ENCODE measurements at regions not wholly inside any gene's neighbourhood (a gene's known extent, or its start where the extent isn't known, plus 50 kb on each side); places are given as distances from the start of the nearest gene placed in this dataset.
A peak's percentile ranks its signal among the peaks of the same experiment; 100 is the strongest.
"Not testable (repeated sequence)": the region's sequence is repeated elsewhere in the genome, so short reads cannot be mapped to it uniquely, and the experiment has no call there.

GRCh38 chr7:119065966-119066365 lies 841.5 kb downstream of the ANKRD7 start:
- DNase-seq (ENCODE audit: low spot score) (no peak), FAIRE-seq (no peak)

- FAIRE-seq, result no peak
- no peak for DNase-seq (ENCODE audit: low spot score)
Observed at GRCh38 chr7:119086026-119086425, 861.5 kb downstream of the ANKRD7 start.

DNA sequence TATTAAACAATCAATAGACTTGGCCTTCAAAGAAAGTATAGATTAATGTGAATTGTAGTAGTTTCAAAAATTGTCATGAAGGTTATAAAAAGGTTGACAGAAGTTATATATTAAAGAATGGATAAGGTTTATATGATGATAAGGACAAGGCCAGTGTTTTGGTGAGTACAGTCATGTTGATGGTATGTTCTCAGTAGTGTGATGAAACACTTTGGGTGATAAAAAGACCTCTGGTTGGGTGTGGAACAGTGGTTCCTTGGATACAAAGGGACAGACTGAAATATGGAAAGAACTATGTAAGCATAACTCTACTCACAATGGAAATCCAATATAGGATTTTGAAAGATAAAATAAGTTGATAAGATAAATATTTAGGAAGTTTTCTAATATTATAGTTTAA lies 866.3 kb downstream of the ANKRD7 start:
- no peak for DNase-seq (ENCODE audit: low spot score)
- no peak for FAIRE-seq

DNA sequence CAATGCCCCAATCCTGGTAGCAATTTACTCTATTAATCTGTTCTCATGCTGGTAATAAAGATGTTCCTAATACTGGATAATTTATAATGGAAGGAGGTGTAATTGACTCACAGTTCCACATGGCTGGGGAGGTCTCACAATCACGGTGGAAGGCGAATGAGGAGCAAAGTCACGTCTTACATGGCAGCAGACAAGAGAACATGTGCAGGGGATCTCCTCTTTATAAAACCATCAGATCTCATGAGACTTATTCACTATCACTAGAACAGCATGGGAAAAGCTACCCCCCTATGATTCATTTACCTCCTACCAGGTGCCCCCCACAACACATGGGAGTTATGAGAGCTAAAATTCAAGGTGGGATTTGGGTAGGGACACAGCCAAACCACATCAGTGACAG lies 872.2 kb downstream of the ANKRD7 start:
- DNase-seq (ENCODE audit: low spot score) (no peak), FAIRE-seq (no peak)

DNA sequence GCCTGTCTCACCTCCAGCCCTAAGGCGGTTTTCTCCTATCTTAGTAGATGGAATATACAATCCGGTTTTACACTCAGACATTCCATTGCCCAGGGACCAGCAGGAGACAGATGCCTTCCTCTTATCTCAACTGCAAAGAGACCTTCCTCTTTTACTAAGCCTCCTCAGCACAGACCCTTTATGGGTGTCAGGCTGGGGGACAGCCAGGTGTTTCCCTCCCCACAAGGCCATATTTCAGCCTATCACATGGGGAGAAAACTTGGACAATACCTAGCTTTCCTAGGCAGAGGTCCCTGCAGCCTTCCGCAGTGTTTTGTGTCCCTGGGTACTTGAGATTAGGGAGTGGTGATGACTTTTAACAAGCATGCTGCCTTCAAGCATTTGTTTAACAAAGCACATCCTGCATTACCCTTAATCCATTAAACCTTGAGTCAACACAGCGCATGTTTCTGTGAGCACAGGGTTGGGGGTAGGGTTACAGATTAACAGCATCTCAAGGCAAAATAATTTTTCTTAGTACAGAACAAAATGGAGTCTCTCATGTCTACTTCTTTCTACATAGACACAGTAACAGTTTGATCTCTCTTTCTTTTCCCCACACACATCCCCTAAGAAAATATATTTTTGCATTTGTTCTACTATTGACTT lies 876.2 kb downstream of the ANKRD7 start:
- FAIRE-seq; DNase-seq (ENCODE audit: low spot score): not testable (repeated sequence)

- FAIRE-seq (no peak), DNase-seq (ENCODE audit: low spot score) (no peak)
Observed at GRCh38 chr7:119102291-119102690, 877.8 kb downstream of the ANKRD7 start.

DNA sequence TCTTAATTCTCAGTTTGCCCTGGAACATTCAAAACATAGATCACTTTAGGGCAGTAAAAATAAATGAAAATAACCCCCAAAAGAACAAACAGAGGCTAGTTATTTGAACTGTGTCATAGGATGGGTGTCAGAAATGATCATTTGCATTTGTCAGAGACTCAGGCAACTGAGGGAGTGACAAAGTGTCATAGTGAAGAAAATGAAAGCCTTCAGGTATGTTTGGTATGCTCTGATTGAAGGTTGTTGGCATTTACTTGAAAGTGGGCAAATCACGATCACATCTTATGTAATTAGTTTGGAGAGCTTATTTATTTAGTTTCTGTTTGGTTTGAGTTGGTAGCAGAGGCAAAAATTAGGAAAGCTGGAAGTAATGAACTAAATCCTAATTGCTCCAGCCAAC lies 880.9 kb downstream of the ANKRD7 start:
- DNase-seq (ENCODE audit: low spot score) (no peak), FAIRE-seq (no peak)

GRCh38 chr7:119123326-119123725 lies 898.8 kb downstream of the ANKRD7 start:
- DNase-seq (ENCODE audit: low spot score), result no peak
- FAIRE-seq, result no peak

GRCh38 chr7:119127706-119128105 lies 903.2 kb downstream of the ANKRD7 start:
- DNase-seq (ENCODE audit: low spot score), result no peak
- FAIRE-seq, result no peak

GRCh38 chr7:119132436-119132835 lies 907.9 kb downstream of the ANKRD7 start:
- no peak for DNase-seq (ENCODE audit: low spot score)
- FAIRE-seq, result no peak

DNA sequence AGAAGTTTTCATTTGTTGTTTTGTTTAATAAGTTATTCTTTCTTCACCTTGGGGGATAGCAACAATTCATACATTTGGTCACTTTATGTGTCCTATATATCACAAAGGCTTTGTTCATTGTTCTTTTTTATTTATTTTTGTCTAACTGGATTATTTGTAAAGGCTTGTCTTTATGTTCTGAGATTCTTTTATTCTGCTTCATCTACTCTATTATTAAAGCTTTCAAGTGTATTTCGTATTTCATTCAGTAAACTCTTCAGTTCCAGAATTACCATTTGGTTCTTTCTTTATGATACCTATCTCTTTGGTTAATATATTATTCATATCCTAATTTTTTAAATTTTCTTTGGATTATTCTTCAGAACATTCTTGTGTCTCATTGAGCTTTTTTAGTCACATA lies 942.9 kb downstream of the ANKRD7 start:
- FAIRE-seq, result no peak
- no peak for DNase-seq (ENCODE audit: low spot score)

- no peak for DNase-seq (ENCODE audit: low spot score)
- no peak for FAIRE-seq
Observed at GRCh38 chr7:119172043-119172442, 947.5 kb downstream of the ANKRD7 start.

- FAIRE-seq, result no peak
- DNase-seq (ENCODE audit: low spot score), result peak; percentile 14
Observed at GRCh38 chr7:119175911-119176627, 951.6 kb downstream of the ANKRD7 start.

DNA sequence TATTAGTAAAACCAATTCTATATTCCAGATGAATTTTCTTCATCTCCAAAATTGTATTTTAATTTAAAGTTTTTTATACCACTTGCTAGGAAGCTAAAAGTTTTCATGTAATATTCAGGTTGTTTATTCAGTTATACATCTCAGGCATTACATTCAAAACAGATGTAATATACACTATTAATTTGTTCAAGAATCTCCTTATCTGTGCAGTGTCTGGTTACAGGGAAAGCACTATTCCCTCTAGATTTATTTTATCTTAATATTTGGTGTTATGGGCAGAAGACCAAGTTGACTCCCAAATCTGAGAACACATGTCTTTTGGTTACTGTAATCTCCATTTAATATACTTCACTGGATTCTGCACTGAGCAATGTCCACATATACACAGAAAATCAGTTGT lies 953.4 kb downstream of the ANKRD7 start:
- FAIRE-seq, result no peak

DNA sequence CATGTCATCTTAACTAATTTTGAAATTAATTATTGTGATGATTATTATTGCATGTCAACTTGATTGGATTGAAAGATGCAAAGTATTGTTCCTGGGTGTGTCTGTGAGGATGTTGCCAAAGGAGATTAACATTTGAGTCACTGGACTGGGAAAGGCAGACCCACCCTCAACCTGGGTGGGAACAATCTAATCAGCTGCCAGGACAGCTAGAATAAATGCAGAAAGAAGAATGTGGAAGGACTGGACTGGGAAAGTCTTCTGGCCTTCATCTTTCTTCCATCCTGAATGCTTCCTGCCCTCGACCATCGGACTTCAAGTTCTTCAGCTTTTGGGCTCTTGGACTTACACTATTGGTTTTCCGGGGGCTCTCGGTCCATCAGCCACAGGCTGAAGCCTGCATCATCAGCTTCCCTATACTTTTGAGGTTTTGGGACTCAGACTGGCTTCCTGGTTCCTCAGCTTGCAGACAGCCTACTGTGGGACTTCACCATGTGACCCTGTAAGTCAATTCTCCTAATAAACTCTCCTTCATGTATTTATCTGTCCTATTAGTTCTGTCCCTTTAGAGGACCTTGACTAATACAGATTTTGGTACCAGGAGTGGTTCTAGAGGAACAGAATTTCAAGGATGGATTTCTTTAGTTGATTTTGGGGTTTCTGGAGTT lies 959.8 kb downstream of the ANKRD7 start:
- no peak for DNase-seq (ENCODE audit: low spot score)
- FAIRE-seq, result no peak

More for the DNA sequence above, 953.4 kb downstream of the ANKRD7 start:
- no peak for DNase-seq (ENCODE audit: low spot score)

DNA sequence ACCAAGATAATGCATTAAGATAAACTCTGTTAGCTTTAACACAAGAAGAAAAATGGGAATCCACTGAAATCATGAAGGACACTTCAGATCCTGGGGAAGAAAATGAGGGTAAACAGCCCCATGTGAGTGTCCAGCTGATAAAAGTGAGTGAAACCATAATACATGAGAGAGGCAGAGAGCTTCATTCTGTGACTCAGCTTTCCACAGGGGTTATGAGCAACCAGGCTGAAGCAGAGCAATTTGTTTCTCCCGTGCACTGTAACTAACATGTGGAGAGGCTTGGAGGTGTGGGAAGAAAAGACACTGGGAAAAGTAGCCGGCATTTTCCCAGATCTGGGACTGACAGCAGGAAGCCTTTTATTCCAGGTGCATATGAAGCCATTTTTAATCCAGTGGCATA lies 971.7 kb downstream of the ANKRD7 start:
- no peak for DNase-seq (ENCODE audit: low spot score)
- no peak for FAIRE-seq

- peak; percentile 0 for DNase-seq (ENCODE audit: low spot score)
- no peak for FAIRE-seq
Observed at GRCh38 chr7:119197172-119197876, 972.8 kb downstream of the ANKRD7 start.

DNA sequence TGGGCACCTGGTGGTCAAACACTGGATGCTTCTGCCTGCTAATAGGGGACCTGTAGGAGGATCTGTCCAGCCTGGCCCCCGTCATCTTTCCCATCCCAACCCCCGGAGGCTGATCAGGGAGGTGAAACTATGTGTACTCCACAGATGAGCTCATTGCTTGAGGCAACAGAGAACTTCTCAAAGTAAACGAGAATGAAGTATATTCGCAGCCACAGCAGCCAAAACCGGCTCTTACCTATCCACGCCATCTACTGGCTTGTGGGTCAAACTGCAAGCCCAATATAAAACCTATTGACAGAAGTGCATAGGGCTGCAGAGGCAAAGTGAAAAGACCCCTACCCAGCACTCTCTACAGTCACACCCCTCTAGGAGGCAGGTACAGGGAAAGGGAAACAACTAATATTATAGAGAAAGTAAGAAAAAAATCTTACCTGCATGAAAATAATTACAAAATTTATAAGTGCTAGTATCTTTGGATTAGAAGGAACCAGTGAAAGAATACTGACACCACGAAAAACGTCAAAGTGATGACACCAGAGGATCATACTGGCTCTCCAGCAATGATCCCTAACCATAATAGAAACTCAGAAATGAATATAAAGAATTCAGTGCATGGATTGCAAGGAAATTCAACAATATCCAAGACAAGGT lies 973.5 kb downstream of the ANKRD7 start:
- FAIRE-seq (no peak), DNase-seq (ENCODE audit: low spot score) (peak; percentile 14)

DNA sequence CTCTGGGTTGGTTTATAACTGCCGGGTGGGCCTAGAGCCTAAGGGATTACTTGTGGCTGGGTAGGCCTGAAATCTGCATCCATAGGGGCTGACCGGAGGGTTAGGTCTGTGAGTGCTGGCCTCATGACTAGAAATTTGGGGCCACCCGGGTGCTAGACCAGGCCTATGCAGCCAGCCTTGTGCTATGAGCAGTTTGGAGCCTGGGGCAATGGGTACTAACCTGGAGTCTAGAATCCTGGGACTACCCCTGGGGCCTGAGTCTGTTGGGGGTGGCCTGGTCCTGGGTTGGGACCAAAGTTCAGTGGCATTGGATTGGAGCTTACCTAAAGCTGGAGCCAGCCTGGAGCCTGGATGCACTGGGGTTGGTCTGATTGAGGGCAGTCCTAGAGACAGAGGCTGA lies 995.2 kb downstream of the ANKRD7 start:
- DNase-seq (ENCODE audit: low spot score) (no peak), FAIRE-seq (no peak)

DNA sequence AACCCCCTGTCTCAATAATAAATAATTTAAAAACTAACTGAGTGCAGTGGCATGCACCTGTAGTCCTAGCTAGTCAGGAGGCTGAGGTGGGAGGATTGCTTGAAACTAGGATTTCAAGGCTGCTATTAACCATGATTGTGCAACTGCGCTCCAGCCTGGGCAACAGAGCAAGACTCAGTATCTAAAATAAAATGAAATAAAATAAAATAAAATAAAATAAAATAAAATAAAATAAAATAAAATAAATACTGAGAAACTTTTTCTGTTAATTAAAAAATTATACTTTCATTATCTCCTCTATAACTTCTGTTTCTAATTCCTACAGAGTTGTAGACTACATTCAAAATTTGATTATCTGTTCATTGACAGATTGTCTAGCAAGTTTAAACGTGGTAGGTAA lies 999.4 kb downstream of the ANKRD7 start:
- FAIRE-seq, result no peak

GRCh38 chr7:119228482-119228881 lies 1004.0 kb downstream of the ANKRD7 start:
- FAIRE-seq (no peak), DNase-seq (ENCODE audit: low spot score) (no peak)

More for the DNA sequence above, 999.4 kb downstream of the ANKRD7 start:
- no peak for DNase-seq (ENCODE audit: low spot score)
